ENCODE measurements at regions not wholly inside any gene's neighbourhood (a gene's known extent, or its start where the extent isn't known, plus 50 kb on each side); places are given as distances from the start of the nearest gene placed in this dataset.

DNA sequence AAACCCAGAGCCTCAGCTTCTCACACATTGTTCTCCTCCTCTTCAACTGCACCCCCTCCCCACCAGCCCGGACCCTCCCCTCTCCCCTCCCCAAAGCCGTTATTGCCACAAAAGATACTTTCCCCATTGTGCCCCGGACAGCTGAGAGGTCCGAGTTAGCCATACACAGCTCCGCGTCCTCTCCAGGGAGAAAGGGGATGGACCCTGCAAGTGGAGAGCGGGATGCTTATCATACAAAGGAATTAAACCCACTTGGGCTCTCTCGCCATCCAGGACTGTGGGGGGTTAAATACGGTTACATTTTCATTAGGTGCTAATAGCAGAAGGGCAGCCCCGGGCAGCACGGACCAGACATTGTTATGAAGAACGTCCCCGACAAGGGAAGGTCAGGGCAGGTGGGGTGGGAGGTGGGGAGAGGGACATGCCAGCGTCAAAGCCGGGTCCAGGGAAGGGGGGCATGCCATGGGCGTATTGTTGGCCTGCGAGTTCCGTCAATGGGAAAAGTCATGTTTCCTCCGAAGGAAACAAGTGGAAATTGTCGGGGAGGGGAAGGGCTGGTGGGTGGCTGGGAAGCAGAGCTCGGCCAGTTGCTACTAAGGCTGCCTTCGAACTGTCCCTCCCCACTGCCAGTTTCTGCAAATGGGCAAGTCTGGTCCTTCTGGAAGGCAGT is 99.1 kb downstream of the SOX9 start:
- H3K4me1 ChIP-seq (replicated peaks) = no peaks in the 10 kb centered on the region
- no peaks in the 10 kb centered on the region for H3K36me3 ChIP-seq
- H3K27ac ChIP-seq = no peak overlapping the region
- H3K4me3 ChIP-seq = no peak overlapping the region
- no peaks in the 10 kb centered on the region for H3K27me3 ChIP-seq (replicated peaks)
- no peaks in the 10 kb centered on the region for H3K9me3 ChIP-seq (replicated peaks)
- no peak for DNase-seq (ENCODE audit: low read depth in 1 of 2, low spot score in 2 of 2)

DNA sequence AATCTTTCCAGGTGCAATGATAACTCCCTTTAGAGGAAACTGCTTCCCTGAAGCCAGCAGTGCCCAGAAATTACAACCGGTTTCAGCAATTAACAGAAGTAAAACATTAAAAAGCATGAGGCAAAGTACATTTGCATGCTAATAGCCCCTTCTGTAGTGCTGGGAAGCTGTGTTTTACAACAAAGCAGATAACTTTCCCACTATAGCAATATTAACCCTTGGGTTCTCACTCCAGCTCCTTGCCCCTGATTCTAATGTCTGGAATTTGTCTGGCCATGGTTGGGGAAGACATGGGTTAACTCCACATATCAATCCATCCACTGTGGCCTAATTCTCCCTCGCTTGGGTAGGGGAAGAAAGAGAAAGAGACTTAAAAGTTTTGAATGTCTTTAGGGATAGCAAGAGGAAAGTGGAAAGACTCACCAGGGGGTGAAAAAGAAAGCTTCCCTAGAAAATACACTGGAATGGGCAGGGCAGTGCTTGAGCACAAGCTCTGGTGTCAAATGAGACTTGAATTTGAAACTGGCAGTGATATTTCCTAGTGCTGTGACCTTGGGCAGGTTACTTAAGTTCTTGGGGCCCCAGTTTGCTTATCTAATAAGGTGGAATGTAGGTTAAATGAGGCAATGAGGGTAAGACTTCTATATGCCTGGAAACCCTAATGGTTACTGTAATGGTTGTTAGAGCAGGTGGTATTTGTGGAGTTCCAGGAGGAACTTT is 102.0 kb downstream of the SOX9 start:
- DNase-seq (ENCODE audit: low read depth in 1 of 2, low spot score in 2 of 2) = no peak
- Histone ChIP-seq H3K4me3 (no peak overlapping the region), H3K27ac (no peak overlapping the region), H3K36me3 (no peaks in the 10 kb centered on the region), H3K9me3 (replicated peaks) (no peaks in the 10 kb centered on the region), H3K4me1 (replicated peaks) (no peaks in the 10 kb centered on the region), H3K27me3 (replicated peaks) (no peaks in the 10 kb centered on the region)

DNA sequence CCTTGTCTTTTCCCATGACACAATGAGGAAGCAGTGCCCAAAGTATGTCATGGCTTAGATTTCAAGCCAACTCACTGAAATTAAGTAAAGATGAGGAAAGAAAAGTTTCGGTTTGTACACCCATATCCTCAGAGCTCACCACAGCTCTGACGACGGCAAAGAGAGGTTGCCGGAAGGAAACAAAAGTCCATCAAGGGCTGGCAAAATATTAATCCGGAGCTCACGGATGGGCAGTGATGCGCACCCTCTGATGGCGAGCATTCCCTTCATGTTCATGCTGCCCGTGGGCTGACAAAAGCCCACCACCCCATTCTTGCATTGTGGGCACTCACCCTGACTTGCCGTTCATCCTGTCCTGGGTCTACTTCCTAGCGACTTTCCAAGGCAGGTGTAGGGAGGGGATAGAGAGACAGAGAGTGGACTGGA is 103.1 kb downstream of the SOX9 start:
- H3K4me3 ChIP-seq = no peak overlapping the region
- no peak overlapping the region for H3K27ac ChIP-seq
- no peaks in the 10 kb centered on the region for H3K27me3 ChIP-seq (replicated peaks)
- no peaks in the 10 kb centered on the region for H3K36me3 ChIP-seq
- no peaks in the 10 kb centered on the region for H3K4me1 ChIP-seq (replicated peaks)
- H3K9me3 ChIP-seq (replicated peaks) = no peaks in the 10 kb centered on the region
- DNase-seq (ENCODE audit: low read depth in 1 of 2, low spot score in 2 of 2) = no peak

DNA sequence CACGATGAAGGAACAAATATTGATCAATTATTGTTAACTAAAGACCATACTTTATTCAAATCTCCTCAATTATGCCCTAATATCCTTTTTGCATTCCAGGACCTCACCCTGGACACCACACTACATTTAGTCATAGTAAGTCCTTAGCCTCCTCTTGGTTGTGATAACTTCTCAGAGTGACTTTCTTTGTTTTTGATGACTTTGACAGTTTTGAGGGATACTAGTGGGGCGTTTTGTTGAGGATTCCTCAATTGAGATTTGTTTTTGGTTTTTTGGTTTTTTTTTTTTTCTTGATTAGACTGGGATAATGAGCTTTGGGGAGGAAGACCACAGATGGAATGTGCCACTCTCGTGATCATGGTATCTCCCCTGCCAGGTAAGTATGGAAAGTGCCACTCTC is 105.5 kb downstream of the SOX9 start:
- Histone ChIP-seq H3K27me3 (replicated peaks) (no peaks in the 10 kb centered on the region), H3K9me3 (replicated peaks) (no peaks in the 10 kb centered on the region), H3K36me3 (no peaks in the 10 kb centered on the region), H3K4me3 (no peak overlapping the region), H3K4me1 (replicated peaks) (no peaks in the 10 kb centered on the region), H3K27ac (no peak overlapping the region)
- DNase-seq (ENCODE audit: low read depth in 1 of 2, low spot score in 2 of 2) = no peak

DNA sequence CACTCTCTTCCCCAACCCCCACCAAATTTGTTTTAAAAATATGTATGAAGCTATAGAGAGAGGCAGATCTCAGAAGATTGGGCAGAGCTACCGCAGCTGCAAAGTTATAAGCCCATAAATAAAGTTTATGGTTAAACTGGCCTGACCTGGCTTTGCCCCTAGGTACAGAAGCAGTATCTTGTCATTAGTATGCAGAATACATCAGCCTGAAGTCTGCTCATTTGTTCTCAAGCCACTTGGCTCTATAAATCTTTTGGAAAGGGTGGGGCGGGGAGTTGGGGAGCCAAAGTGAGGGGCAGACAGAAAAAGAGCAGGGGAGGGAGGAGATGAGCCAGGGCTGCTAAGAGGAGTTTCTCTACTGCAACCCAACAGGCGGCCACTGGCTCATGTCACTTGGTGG is 113.2 kb downstream of the SOX9 start:
- DNase-seq (ENCODE audit: low read depth in 1 of 2, low spot score in 2 of 2) = no peak
- Histone ChIP-seq H3K36me3 (no peaks in the 10 kb centered on the region), H3K27ac (no peak overlapping the region), H3K9me3 (replicated peaks) (0 out of 2 replicates have a peak, but pooled peaks cover 3% of the 10 kb centered on the region), H3K27me3 (replicated peaks) (no peaks in the 10 kb centered on the region), H3K4me1 (replicated peaks) (no peaks in the 10 kb centered on the region), H3K4me3 (no peak overlapping the region)

DNA sequence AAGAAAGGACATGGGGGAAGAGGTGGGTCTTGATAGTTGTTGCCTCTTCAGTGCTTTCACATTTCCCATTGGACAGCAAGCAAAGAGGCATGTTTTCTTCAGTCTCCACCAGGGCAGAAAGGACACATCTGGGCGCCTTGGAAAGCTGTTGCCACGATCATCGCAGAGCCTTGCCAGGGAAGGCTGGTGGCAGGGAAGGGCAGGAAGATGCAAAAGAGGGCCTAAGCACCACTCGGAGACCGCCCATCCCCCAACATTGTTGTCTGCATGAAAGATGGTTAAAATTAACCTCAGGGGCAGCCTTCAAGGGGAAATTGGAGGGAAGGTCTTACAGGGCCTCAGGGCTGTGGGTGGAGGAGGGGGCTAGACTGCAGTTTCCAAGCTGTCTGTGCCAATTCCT is 114.2 kb downstream of the SOX9 start:
- H3K27me3 ChIP-seq (replicated peaks) = no peaks in the 10 kb centered on the region
- H3K36me3 ChIP-seq = no peaks in the 10 kb centered on the region
- H3K27ac ChIP-seq = no peak overlapping the region
- no peak for DNase-seq (ENCODE audit: low read depth in 1 of 2, low spot score in 2 of 2)
- H3K9me3 ChIP-seq (replicated peaks) = 0 out of 2 replicates have a peak, but pooled peaks cover 3% of the 10 kb centered on the region
- H3K4me3 ChIP-seq = no peak overlapping the region
- H3K4me1 ChIP-seq (replicated peaks) = no peaks in the 10 kb centered on the region

DNA sequence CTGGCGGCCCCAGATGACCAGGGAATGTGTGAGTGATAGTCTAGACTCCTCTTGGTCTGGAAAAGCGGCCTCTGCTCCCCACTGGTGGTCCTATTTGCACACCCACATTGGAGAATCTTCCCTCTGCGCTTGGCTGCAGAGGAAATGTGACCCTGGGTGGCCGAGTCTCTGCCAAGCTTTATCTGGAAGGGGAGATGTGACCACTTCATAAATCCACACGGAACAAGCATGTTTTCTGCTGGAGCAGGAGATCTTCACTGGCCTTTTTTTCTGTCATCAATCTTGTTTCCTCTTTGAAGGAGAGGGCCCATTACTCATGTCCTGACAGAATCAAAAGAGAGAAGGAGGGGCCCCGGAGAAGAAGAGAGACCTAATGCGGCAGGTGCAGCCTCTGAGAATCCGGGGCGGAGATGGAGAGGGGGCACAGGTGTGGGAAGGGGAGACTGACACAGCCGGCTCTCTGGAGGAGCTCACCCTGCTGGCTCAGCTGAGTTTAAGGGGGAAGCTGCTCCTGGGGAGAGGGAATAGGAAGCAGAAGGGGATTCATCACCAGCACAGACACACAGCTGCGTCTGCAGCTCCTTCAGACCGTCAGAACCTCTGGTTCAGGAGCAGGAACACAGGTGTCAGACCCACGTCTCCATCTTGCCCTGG is 116.3 kb downstream of the SOX9 start:
- Histone ChIP-seq H3K36me3 (no peaks in the 10 kb centered on the region), H3K4me3 (no peak overlapping the region), H3K4me1 (replicated peaks) (no peaks in the 10 kb centered on the region), H3K27me3 (replicated peaks) (no peaks in the 10 kb centered on the region), H3K9me3 (replicated peaks) (no peaks in the 10 kb centered on the region), H3K27ac (no peak overlapping the region)
- no peak for DNase-seq (ENCODE audit: low read depth in 1 of 2, low spot score in 2 of 2)

DNA sequence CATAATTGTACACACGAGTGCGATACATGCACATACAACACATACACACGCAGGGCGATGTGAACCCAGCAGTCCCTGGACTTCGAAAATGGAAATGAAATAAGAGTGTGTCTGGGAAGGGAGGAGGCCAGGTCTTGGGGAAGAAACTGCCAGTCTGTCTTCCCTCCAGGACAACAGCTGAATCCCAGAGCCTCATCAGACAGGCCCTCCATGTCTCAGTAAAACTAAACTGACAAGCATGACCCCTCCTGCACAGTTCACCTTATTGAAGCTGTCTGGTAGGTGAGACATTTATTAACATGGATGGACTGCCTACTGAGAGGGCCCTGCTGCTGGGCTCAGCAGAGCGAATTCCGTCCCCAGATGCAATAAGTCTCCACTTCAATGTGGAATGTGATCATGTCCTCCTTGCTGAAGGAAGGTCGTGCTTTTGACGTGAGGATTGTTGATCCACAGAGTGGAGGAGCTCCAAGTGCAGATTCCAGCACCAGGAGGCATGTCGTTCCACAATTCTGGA is 117.4 kb downstream of the SOX9 start:
- no peaks in the 10 kb centered on the region for H3K27me3 ChIP-seq (replicated peaks)
- H3K9me3 ChIP-seq (replicated peaks) = no peaks in the 10 kb centered on the region
- H3K27ac ChIP-seq = no peak overlapping the region
- H3K36me3 ChIP-seq = no peaks in the 10 kb centered on the region
- DNase-seq (ENCODE audit: low read depth in 1 of 2, low spot score in 2 of 2) = no peak
- H3K4me1 ChIP-seq (replicated peaks) = no peaks in the 10 kb centered on the region
- H3K4me3 ChIP-seq = no peak overlapping the region

DNA sequence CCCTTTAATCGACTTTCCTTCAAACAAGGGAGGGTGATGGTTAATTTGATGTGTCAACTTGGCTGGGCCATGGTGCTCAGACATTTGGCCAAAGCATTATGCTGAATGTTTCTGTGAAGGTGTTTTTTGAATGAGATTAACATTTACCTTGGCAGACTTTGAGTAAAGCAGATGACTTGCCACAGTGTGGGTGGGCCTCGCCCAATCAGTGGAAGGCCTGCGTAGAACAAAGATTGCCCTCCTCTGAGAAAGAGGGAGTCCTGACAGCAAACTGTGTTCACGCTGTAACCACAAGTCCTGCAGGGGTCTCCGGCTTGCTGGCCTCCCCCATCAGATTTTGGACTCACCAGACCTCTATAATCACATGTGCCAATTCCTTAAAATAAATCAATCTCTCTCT is 118.7 kb downstream of the SOX9 start:
- H3K4me1 ChIP-seq (replicated peaks) = peaks cover 5% of the 10 kb centered on the region; the same call in 1 of the 2 replicates
- no peak for DNase-seq (ENCODE audit: low read depth in 1 of 2, low spot score in 2 of 2)
- no peak overlapping the region for H3K4me3 ChIP-seq
- H3K9me3 ChIP-seq (replicated peaks) = no peaks in the 10 kb centered on the region
- H3K36me3 ChIP-seq = no peaks in the 10 kb centered on the region
- no peak overlapping the region for H3K27ac ChIP-seq
- H3K27me3 ChIP-seq (replicated peaks) = no peaks in the 10 kb centered on the region

DNA sequence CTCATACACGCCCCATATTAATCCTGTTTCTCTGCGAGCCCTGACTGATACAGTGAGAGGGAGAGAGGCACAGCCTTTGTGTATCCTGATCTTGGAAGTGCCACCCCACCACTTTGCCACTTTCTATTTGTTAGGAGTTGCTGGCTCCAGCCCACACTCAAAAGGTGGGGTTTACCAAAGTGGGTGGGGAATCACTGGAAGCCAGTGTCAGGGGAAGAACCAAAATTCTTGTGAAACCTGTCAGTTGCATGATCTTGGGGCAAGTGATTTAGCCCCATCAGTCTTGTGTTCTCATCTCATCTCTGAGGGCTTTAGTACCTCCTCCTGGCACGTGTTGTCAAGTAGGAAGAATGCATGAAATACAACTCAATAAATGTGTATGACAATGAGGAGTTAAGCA is 119.5 kb downstream of the SOX9 start:
- Histone ChIP-seq H3K27ac (no peak overlapping the region), H3K4me1 (replicated peaks) (peaks cover 6% of the 10 kb centered on the region; the same call in 1 of the 2 replicates), H3K36me3 (no peaks in the 10 kb centered on the region), H3K9me3 (replicated peaks) (no peaks in the 10 kb centered on the region; the same call in 1 of the 2 replicates), H3K4me3 (no peak overlapping the region), H3K27me3 (replicated peaks) (no peaks in the 10 kb centered on the region)
- no peak for DNase-seq (ENCODE audit: low read depth in 1 of 2, low spot score in 2 of 2)

DNA sequence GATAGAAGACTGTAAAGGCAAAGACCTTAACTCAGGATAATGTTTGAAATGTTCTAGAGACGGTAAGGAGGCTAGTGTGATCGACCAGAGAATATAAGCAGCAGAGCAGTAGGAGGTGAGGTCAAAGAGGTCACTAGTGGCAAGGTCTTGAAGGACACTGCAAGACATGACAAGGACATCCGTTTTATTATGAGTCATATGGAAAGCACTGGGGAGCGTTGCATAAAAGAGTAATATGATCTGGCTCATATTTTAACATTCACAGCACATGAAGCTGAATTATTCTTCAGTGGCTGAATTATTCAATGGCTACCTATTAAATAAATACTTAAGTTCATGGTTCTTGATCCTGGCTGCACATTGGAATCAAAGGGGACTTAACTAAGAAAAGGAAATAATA is 123.7 kb downstream of the SOX9 start:
- no peaks in the 10 kb centered on the region for H3K36me3 ChIP-seq
- H3K4me3 ChIP-seq = no peak overlapping the region
- no peaks in the 10 kb centered on the region; the same call in 1 of the 2 replicates for H3K9me3 ChIP-seq (replicated peaks)
- H3K27ac ChIP-seq = no peak overlapping the region
- H3K27me3 ChIP-seq (replicated peaks) = no peaks in the 10 kb centered on the region
- DNase-seq (ENCODE audit: low read depth in 1 of 2, low spot score in 2 of 2) = no peak
- peaks cover 6% of the 10 kb centered on the region; the same call in 1 of the 2 replicates for H3K4me1 ChIP-seq (replicated peaks)

DNA sequence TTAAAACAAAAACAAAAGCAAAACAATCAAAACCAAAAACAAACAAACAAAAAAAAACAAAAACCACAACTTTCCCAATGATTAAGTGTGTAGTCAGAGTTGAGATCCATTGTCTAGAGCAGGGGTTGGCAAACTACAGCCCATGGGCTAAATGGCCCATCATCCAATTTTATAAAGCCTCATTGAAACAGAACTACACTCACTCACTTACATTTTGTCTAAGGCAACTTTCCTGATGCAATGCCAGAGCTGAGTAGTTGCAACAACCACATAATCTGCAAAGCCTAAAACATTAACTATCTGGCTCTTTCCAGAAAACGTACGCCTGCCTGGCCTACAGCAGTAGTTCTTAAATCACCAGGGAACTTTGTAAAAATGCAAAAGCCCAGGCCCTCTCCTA is 124.1 kb downstream of the SOX9 start:
- Histone ChIP-seq H3K4me3 (no peak overlapping the region), H3K27ac (no peak overlapping the region), H3K36me3 (no peaks in the 10 kb centered on the region), H3K9me3 (replicated peaks) (no peaks in the 10 kb centered on the region; the same call in 1 of the 2 replicates), H3K27me3 (replicated peaks) (no peaks in the 10 kb centered on the region), H3K4me1 (replicated peaks) (peaks cover 6% of the 10 kb centered on the region; the same call in 1 of the 2 replicates)
- peak in 1 of 2 experiments; percentile 10 for DNase-seq (ENCODE audit: low read depth in 1 of 2, low spot score in 2 of 2)

DNA sequence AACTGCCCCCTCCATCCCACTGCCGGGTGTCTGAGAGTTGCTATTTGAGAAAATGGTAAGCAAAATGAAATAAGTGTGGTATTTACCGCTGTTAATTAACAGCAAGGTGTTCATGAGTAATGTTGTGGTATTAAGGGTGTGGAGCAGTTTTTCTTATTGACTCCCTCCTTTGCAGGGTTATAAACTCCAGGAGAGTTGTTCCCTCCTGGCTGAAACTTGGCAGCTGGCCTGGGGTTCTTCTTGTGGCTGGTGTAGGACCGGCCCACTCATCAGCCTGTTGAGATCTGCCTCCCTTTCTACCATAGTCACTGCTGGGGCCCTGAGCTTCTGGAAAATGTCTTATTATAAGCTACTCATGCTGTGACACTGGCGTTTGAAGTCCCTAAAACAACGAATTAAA is 128.6 kb downstream of the SOX9 start:
- Histone ChIP-seq H3K9me3 (replicated peaks) (peaks cover 4% of the 10 kb centered on the region; the same call in 1 of the 2 replicates), H3K4me1 (replicated peaks) (peaks cover 3% of the 10 kb centered on the region; the same call in 1 of the 2 replicates), H3K36me3 (no peaks in the 10 kb centered on the region), H3K27me3 (replicated peaks) (no peaks in the 10 kb centered on the region), H3K4me3 (no peak overlapping the region), H3K27ac (no peak overlapping the region)
- no peak for DNase-seq (ENCODE audit: low read depth in 1 of 2, low spot score in 2 of 2)

DNA sequence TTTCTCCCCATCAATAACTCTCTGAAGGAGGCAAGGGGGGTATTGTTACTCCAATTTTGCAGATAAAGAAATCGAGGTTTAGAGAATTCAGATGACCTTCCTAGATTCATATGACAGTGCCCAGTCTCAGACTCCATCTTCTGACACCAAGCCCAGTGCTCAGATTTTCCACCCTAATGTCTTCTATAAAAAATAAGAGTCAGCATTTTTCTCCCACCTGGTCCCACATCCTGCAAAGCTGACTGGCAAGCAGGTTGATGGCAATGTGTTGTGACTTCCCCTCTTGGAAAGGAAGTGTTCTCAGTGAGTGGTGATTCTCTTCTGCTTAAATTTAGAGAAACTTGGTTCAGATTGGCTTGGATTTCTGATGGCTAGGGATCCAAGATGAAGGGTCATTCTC is 129.4 kb downstream of the SOX9 start:
- Histone ChIP-seq H3K36me3 (no peaks in the 10 kb centered on the region), H3K27ac (no peak overlapping the region), H3K4me3 (no peak overlapping the region), H3K27me3 (replicated peaks) (no peaks in the 10 kb centered on the region), H3K4me1 (replicated peaks) (no peaks in the 10 kb centered on the region; the same call in 1 of the 2 replicates), H3K9me3 (replicated peaks) (peaks cover 4% of the 10 kb centered on the region; the same call in 1 of the 2 replicates)
- no peak for DNase-seq (ENCODE audit: low read depth in 1 of 2, low spot score in 2 of 2)

Data from SJSA1 (cell line).